ENCODE measurements at regions not wholly inside any gene's neighbourhood (a gene's known extent, or its start where the extent isn't known, plus 50 kb on each side); places are given as distances from the start of the nearest gene placed in this dataset.

DNA sequence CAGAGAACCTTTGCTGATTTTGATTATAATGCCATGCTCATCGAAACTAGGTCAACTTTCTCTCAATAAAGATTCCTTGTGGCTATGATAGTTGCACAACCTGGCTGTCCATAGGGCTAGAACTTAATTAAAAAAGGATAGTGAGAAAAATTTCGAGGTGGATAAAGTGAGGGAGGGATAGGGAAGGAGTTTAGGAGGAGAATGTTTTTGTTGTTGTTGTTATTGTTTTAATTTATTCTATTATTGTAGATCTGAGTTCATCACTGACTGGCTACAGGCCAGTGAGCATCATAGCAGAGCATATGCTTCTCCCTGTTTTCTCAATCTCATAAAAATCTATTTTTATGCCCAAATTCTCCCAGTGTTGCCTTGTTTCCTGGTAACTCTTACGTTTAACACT is 688.7 kb upstream of the GRM3 start:
- TF ChIP-seq, protein P1, sequence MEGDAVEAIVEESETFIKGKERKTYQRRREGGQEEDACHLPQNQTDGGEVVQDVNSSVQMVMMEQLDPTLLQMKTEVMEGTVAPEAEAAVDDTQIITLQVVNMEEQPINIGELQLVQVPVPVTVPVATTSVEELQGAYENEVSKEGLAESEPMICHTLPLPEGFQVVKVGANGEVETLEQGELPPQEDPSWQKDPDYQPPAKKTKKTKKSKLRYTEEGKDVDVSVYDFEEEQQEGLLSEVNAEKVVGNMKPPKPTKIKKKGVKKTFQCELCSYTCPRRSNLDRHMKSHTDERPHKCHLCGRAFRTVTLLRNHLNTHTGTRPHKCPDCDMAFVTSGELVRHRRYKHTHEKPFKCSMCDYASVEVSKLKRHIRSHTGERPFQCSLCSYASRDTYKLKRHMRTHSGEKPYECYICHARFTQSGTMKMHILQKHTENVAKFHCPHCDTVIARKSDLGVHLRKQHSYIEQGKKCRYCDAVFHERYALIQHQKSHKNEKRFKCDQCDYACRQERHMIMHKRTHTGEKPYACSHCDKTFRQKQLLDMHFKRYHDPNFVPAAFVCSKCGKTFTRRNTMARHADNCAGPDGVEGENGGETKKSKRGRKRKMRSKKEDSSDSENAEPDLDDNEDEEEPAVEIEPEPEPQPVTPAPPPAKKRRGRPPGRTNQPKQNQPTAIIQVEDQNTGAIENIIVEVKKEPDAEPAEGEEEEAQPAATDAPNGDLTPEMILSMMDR (conservative IDR thresholded peaks at IDR 0.05; ENCODE audit: low read depth, low read length), result no peak
- H3K4me3 ChIP-seq (ENCODE audit: low read depth, low read length), result no peak overlapping the region
- DNase-seq (ENCODE audit: low read depth), result no peak

DNA sequence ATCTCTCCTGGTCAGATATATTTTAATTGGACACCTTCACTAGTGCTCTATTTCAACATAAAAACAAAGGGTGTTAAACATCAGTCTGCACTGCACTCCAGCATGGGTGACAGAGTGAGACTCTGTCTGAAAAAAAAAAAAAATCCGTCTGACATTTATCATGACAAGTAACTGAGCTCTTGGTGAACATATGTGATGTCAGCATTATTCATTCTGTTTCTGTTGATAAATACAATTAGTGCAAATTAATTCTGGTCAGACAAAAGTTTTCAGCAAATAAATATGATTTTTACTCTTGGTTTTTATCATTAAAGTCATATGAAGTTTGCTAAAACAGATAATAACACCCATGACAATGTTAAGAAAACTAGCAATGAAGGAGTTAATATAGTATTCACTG is 692.8 kb upstream of the GRM3 start:
- no peak overlapping the region for H3K4me3 ChIP-seq (ENCODE audit: low read depth, low read length)
- no peak for DNase-seq (ENCODE audit: low read depth)
- TF ChIP-seq, protein P1 (conservative IDR thresholded peaks at IDR 0.05; ENCODE audit: low read depth, low read length), result no peak

DNA sequence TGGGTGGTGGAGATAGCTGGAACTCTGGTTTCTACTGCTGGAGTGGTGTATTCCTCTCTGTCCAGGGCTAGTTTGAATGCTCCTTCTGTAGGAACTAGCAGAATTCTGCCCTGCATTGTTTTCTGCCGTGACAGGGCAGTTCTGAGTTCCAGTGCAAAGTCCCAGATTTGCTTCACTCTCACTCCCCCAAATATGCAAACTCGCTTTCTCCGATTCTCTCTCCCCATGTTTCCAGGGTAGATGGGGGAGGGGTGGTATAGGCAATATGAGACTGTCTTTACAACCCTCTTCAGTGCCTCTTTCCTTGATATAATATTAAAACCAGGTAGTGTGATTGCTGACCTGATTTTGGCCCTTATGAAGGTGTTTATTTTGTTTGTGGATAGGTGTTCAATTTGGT is 693.3 kb upstream of the GRM3 start:
- no peak for DNase-seq (ENCODE audit: low read depth)
- H3K4me3 ChIP-seq (ENCODE audit: low read depth, low read length), result no peak overlapping the region
- TF ChIP-seq, protein P1 (conservative IDR thresholded peaks at IDR 0.05; ENCODE audit: low read depth, low read length), result no peak

DNA sequence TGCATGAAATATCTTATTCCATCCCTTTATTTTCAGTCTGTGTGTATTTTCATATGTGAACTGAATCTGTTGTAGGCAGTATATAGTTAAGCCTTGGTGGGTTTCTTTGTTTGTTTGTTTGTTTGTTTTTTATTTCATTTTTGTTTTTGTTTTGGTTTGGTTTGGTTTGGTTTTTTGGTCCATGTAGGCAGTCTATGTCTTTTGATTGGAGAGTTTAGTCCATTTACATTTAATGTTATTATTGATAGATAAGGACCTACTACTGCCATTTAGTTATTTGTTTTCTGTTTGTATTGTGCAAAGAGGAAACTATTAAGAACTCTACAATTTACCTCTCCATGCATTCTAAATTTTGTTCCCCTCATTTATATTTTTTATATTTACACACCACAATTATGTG is 695.9 kb upstream of the GRM3 start:
- TF ChIP-seq, protein P1 (conservative IDR thresholded peaks at IDR 0.05; ENCODE audit: low read depth, low read length), result no peak
- no peak overlapping the region for H3K4me3 ChIP-seq (ENCODE audit: low read depth, low read length)
- no peak for DNase-seq (ENCODE audit: low read depth)

DNA sequence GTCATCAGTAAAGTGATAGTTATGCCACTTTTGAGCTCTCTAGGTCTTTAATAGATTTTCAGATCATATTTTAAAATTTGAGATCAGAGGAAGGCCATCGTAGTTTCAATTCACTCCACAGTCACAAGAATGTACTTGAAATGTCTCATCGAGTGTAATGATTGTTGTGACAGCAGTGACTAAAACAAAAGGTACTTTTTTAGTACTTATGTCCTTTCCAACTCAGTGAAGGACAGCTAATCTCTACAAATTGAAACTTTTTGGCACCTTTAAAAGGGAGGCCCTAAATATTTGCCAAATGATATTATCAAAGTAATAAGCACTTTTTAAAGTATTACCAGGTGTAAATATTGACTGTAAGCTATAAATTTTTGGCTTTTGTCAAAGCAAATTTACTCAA is 702.9 kb upstream of the GRM3 start:
- DNase-seq (ENCODE audit: low read depth), result no peak
- TF ChIP-seq, protein P1 (conservative IDR thresholded peaks at IDR 0.05; ENCODE audit: low read depth, low read length), result no peak
- no peak overlapping the region for H3K4me3 ChIP-seq (ENCODE audit: low read depth, low read length)

DNA sequence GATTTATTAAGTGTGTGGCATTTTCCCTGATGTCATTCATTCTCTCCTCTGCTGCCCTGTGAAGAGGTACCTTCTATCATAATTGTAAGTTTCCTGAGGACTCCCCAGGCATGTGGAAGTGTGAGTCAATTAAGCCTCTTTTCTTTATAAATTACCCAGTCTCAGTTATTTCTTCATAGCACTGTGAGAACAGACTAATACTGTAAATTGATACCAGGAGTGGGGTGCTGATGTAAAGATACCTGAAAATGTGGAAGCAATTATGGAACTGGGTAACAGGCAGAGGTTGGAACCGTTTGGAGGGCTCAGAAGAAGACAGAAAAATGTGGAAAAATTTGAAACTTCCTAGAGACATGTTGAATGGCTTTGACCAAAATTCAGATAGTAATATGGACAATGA is 711.8 kb upstream of the GRM3 start:
- H3K4me3 ChIP-seq (ENCODE audit: low read depth, low read length), result no peak overlapping the region
- TF ChIP-seq, protein P1 (conservative IDR thresholded peaks at IDR 0.05; ENCODE audit: low read depth, low read length), result no peak
- no peak for DNase-seq (ENCODE audit: low read depth)

DNA sequence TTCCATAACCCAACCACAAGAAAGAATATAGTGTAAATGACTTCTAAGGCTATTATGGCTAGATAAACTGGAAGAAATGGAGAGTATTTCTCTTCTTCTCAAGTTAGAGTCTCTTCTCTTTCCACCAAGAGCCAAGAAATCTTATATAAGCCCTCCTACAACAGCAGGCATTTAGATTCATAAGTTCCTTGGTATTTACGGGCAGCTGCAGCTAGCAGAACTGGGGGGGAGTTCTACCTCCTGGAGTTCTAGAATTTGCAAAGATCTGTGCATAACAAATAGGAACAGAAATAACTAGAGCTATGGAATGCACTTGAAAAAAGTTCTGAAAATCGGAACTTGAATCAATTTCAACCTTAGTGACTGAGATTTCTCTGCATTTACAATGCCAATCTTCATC is 715.2 kb upstream of the GRM3 start:
- TF ChIP-seq, protein P1 (conservative IDR thresholded peaks at IDR 0.05; ENCODE audit: low read depth, low read length), result no peak
- H3K4me3 ChIP-seq (ENCODE audit: low read depth, low read length), result no peak overlapping the region
- no peak for DNase-seq (ENCODE audit: low read depth)

Data from epithelial cell of proximal tubule (primary cell).